Stimulated activated CD8-positive, alpha-beta memory T cell treated with anti-CD3 and anti-CD28 coated beads, Interleukin-7, amount 100 ng/mL, for 24 hours (primary cell): ENCODE measurements at regions not wholly inside any gene's neighbourhood (a gene's known extent, or its start where the extent isn't known, plus 50 kb on each side); places are given as distances from the start of the nearest gene placed in this dataset.
"Not testable (repeated sequence)": the region's sequence is repeated elsewhere in the genome, so short reads cannot be mapped to it uniquely, and the experiment has no call there.

ENCODE experiments used
- DNase-seq: peaks from one replicate; pipeline ENCODE4 v3.0.0-alpha.2; 2020; ENCODE audit warnings: low read depth

DNA sequence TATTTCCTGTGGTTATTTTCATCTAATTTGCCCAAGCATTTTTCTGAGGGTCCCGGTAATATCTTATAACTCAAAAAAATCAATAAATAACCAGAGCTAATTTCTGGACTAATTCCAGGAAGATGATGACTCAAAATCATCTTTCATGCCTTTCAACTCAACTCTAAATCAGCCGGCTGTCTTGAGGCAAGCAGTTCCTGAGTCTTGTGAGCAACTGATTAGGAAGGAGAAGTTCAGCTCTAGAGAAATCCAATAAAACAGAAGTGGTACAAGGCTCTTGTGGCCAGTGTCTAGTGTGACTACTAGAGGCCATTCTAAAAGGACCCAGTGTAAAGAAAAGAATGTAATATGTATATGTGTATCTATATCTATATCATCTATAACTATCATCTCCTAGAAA lies 890.4 kb downstream of the TRIB2 start:
- DNase-seq, result no peak

DNA sequence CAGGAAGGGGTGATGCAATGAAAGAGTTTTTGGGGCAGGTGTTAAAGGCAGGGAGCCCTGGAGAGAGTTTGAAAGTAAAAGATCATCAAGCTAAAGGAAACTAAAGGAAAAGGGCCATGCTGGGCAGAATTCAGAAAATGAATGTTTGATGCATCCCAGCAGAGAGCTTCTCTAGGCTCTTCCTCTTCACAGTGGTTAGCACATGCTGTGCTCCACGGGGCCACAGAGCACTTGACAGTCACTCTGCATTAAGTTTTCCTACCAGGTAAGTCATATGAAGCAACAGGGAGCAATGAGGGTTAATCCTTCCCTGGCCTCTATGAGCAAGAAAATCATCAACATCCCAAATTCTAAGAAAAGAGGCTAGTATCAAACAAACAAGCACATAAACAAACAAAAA lies 895.2 kb downstream of the TRIB2 start:
- DNase-seq, result no peak

- DNase-seq, result no peak
Observed at GRCh38 chr2:13616059-13616458, 899.3 kb downstream of the TRIB2 start.

- DNase-seq, result no peak
Observed at GRCh38 chr2:13616616-13617015, 899.9 kb downstream of the TRIB2 start.

DNA sequence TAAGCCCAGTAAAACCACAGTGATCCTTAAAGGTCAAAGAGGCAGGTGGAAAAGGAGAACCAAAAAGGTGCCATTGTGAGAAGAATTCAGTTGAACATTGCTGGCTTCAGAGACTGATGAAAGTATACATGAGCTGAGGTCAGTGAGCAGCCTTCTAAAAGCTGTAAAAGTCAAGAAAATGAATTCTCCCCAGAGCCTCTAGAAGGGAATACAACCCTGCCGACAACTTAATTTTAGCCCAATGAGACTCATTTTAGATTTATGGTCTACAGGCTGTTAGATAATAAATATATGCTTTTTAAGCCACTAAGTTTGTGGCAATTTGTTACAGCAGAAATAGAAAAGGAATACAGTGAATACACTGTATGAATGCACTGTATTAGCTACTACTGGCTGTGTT lies 911.4 kb downstream of the TRIB2 start:
- DNase-seq, result no peak

DNA sequence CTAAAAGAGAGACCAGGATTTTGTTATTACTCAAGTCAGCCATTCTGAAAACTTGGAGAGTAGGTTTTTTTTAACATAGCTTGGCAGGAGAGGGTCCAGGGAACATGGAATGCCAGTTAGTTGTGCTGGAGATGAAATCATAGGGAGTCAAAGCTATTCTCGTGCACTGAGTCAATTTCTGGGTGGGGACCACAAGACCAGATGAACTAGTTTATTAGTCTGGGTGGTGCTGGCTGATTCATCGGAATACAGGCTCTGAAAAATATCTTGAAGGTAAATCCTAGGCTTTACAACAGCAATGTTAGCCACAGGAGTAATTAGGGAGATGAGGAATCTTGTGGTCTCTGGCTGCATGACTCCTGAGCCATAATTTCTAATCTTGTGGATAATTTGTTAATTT lies 921.4 kb downstream of the TRIB2 start:
- no peak for DNase-seq

DNA sequence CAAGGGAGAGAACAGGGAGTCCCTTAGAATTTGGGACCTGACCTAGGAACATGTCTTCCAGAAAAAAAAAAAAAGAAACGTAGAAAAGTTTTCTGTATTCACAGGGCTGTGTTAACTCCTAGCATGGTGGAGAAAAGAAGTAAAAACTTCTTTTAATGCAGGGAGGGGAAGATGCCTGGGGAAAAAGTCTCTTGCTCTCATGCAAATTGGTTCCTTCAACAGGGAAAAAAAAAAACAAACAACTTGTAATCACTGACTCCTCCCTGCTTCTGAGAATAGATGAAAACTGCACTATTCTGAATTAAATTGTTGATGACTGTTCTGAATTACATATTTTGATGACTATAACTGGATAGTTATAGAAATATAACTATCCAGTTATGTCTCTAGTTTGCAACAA lies 933.2 kb downstream of the TRIB2 start:
- DNase-seq, result no peak

GRCh38 chr2:13650586-13651180 lies 933.9 kb downstream of the TRIB2 start:
- DNase-seq, result no peak

DNA sequence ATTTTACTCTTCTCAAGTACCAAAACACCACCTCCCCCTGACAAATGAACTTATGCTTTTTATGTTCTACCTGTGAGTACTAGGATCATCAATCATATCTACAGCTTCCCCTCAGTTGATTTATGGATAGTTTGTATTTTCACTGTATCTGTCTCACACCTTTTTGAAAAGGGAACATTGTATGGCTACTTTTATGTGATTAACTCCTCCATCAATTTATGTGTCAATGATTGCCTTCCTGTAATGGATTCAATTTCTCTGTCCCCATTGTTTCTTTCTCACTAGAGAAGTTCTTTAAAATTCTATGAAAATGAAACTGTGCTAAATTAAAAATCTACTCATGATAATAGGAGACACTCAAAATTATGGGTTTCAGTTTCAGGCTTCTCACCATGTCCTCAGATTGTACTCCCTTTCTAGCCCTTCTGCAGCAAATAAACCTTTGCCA lies 935.0 kb downstream of the TRIB2 start:
- DNase-seq, result no peak

- DNase-seq, result no peak
Observed at GRCh38 chr2:13652531-13653313, 936.0 kb downstream of the TRIB2 start.

- no peak for DNase-seq
Observed at GRCh38 chr2:13654416-13654815, 937.7 kb downstream of the TRIB2 start.

GRCh38 chr2:13660231-13660630 lies 943.5 kb downstream of the TRIB2 start:
- no peak for DNase-seq

- no peak for DNase-seq
Observed at GRCh38 chr2:13662055-13662454, 945.3 kb downstream of the TRIB2 start.

- DNase-seq, result no peak
Observed at GRCh38 chr2:13666582-13667414, 950.1 kb downstream of the TRIB2 start.

- no peak for DNase-seq
Observed at GRCh38 chr2:13667415-13667757, 950.6 kb downstream of the TRIB2 start.

DNA sequence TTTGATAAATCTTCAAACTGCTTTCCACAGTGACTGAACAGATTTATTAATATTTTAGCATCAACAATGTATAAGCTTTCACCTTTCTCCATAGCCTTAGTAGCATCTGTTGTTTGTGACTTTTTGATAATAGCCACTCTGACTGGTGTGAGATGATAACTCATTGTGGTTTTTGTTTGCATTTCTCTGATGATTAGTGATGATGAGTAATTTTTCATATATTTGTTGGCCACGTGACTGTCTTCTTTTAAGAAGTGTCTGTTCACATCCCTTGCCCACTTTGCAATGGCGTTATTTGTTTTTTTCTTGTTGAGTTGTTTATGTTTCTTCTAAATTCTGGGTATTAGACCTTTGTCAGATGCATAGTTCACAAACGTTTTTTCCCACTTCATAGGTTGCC lies 952.9 kb downstream of the TRIB2 start:
- DNase-seq, result no peak

GRCh38 chr2:13673821-13674220 lies 957.1 kb downstream of the TRIB2 start:
- not testable (repeated sequence) for DNase-seq

- no peak for DNase-seq
Observed at GRCh38 chr2:13676269-13676668, 956.2 kb upstream of the LRATD1 start.

DNA sequence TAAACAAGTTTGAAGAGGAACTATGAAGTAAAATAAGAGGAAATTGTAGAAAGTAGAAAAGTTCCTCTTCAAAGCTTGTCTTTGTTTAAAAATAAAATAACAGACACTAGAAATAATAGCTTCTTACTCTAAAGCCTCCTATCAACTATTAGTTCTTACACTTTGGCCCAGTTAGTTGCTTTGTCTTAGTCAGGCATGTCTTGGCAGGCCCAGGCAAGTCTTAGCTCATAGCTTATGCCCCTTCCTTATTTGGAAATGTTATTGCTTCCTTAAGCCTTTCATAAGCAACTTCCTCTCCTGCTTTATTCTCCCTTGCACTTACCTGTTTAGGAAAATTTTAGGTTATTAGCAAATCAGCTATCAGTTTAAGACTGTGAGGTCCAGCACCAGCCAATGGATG lies 950.6 kb upstream of the LRATD1 start:
- DNase-seq, result no peak

DNA sequence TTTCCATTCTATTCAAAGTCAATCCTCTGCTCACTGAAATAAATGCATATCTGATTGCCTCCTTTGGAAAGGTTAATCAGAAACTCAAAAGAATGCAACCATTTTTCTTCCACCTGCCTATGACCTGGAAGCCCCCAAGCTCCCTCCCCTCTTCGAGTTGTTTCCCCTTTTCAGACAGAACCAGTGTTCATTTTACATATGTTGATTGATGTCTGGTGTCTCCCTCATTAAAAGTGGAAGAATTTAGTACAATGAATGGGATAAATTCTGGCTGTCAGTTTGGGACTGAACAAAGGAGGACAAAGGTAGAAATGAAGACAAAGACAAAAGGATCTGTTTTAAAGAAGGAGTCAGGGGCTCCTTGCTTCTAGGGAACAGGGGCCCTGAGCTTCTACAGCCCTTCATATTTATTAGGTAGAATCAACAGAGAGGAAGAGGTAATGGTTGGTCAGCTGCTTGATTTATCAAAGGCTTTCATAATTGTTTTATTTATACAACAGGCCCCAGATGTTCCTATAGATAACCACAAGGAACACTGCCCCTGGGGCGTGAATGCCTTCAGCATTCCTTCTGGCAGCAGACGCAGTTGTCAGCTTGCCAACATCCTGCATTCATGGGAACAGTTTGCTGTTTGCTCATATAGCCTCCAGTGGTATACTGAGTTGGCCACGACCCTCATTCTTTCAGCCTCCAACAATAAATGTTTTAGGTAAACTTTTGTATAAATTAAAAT lies 949.8 kb upstream of the LRATD1 start:
- no peak for DNase-seq

GRCh38 chr2:13686262-13686661 lies 946.3 kb upstream of the LRATD1 start:
- DNase-seq, result no peak

GRCh38 chr2:13694673-13695072 lies 937.8 kb upstream of the LRATD1 start:
- no peak for DNase-seq
